H9 (cell line): ENCODE measurements at regions not wholly inside any gene's neighbourhood (a gene's known extent, or its start where the extent isn't known, plus 50 kb on each side); places are given as distances from the start of the nearest gene placed in this dataset.

ENCODE experiments used
- DNase-seq: peaks from one replicate; pipeline ENCODE4 v3.0.0-alpha.2; 2017
- H2AFZ ChIP-seq: one replicate; pipeline ENCODE4 v1.6.1; 2013; ENCODE audit warnings: mild to moderate bottlenecking, low read length, control low read depth, moderate library complexity
- H2AK5ac ChIP-seq: 2 replicates; pipeline ENCODE4 v1.6.1; 2013; ENCODE audit warnings: low read length, control low read depth, mixed read lengths; ENCODE audit not compliant: insufficient read length
- H2BK120ac ChIP-seq: one replicate; pipeline ENCODE4 v1.6.1; 2013; ENCODE audit warnings: low read depth, mild to moderate bottlenecking, low read length, control low read depth, inconsistent platforms; ENCODE audit not compliant: poor library complexity, severe bottlenecking
- H2BK12ac ChIP-seq: 2 replicates; pipeline ENCODE4 v1.6.1; 2013; ENCODE audit warnings: low read length, control low read depth, mixed read lengths, low read depth; ENCODE audit not compliant: insufficient read length
- H2BK15ac ChIP-seq: 2 replicates; pipeline ENCODE4 v1.6.1; 2013; ENCODE audit warnings: low read depth, low read length, control low read depth
- H2BK20ac ChIP-seq: one replicate; pipeline ENCODE4 v1.6.1; 2013; ENCODE audit warnings: low read depth, mild to moderate bottlenecking, low read length, control low read depth, inconsistent platforms; ENCODE audit not compliant: poor library complexity, severe bottlenecking
- H2BK5ac ChIP-seq: 2 replicates; pipeline ENCODE4 v1.6.1; 2013; ENCODE audit warnings: low read length, control low read depth, mixed read lengths; ENCODE audit not compliant: insufficient read length
- H3K14ac ChIP-seq: 2 replicates; pipeline ENCODE4 v1.6.1; 2013; ENCODE audit warnings: low read length, control low read depth; ENCODE audit not compliant: insufficient read depth
- H3K18ac ChIP-seq: 2 replicates; pipeline ENCODE4 v1.6.1; 2013; ENCODE audit warnings: low read depth, mild to moderate bottlenecking, mixed read lengths, low read length, control low read depth; ENCODE audit not compliant: insufficient read length
- H3K23ac ChIP-seq: 2 replicates; pipeline ENCODE4 v1.6.1; 2013; ENCODE audit warnings: low read length, control low read depth, mixed read lengths, low read depth; ENCODE audit not compliant: insufficient read length
- H3K23me2 ChIP-seq: 2 replicates; pipeline ENCODE4 v1.6.1; 2013; ENCODE audit warnings: low read depth, mild to moderate bottlenecking, mixed read lengths, low read length, control low read depth; ENCODE audit not compliant: insufficient read length, poor library complexity, severe bottlenecking
- H3K27ac ChIP-seq: 2 replicates; pipeline ENCODE4 v1.5.1; 2013; ENCODE audit warnings: low read length, control low read depth, mixed read lengths, low read depth; ENCODE audit not compliant: insufficient read length
- H3K27me3 ChIP-seq: 2 replicates; pipeline ENCODE4 v1.6.1; 2013; ENCODE audit warnings: low read length, control low read depth, inconsistent platforms; ENCODE audit not compliant: insufficient read depth
- H3K4ac ChIP-seq: 2 replicates; pipeline ENCODE4 v1.6.1; 2013; ENCODE audit warnings: low read depth, mild to moderate bottlenecking, control low read depth, inconsistent platforms, low read length, moderate library complexity
- H3K4me1 ChIP-seq: 2 replicates; pipeline ENCODE4 v1.6.1; 2013; ENCODE audit warnings: low read length, control low read depth, inconsistent platforms; ENCODE audit not compliant: insufficient read depth
- H3K4me2 ChIP-seq: 2 replicates; pipeline ENCODE4 v1.6.1; 2013; ENCODE audit warnings: low read length, control low read depth, mixed read lengths; ENCODE audit not compliant: insufficient read length, insufficient read depth
- H3K56ac ChIP-seq: 2 replicates; pipeline ENCODE4 v1.6.1; 2013; ENCODE audit warnings: low read depth, mild to moderate bottlenecking, mixed read lengths, low read length, control low read depth; ENCODE audit not compliant: insufficient read length
- H3K79me1 ChIP-seq: 2 replicates; pipeline ENCODE4 v1.6.1; 2013; ENCODE audit warnings: low read depth, mild to moderate bottlenecking, moderate library complexity, low read length, control low read depth, inconsistent platforms; ENCODE audit not compliant: insufficient read depth, poor library complexity, severe bottlenecking
- H3K79me2 ChIP-seq: 2 replicates; pipeline ENCODE4 v1.6.1; 2013; ENCODE audit warnings: low read length, control low read depth, inconsistent platforms; ENCODE audit not compliant: insufficient read depth
- H3K9ac ChIP-seq: 2 replicates; pipeline ENCODE4 v1.6.1; 2013; ENCODE audit warnings: low read length, control low read depth, mixed read lengths; ENCODE audit not compliant: insufficient read length; ENCODE audit errors: extremely low read depth
- H3K9me3 ChIP-seq: one replicate; pipeline ENCODE4 v1.6.1; 2013; ENCODE audit warnings: low read depth, low read length, inconsistent platforms; ENCODE audit not compliant: control insufficient read depth
- H3T11ph ChIP-seq: one replicate; pipeline ENCODE4 v1.6.1; 2013; ENCODE audit warnings: mild to moderate bottlenecking, low read length, control low read depth, inconsistent platforms
- H4K20me1 ChIP-seq: one replicate; pipeline ENCODE4 v1.6.1; 2013; ENCODE audit not compliant: control insufficient read depth, insufficient read length, insufficient read depth
- H4K5ac ChIP-seq: 2 replicates; pipeline ENCODE4 v1.6.1; 2013; ENCODE audit warnings: low read depth, mild to moderate bottlenecking, mixed read lengths, low read length, control low read depth; ENCODE audit not compliant: insufficient read length
- H4K8ac ChIP-seq: replicated peaks from 2 replicates; pipeline ENCODE4 v1.6.1; 2013; ENCODE audit warnings: low read length, control low read depth, mixed read lengths, low read depth; ENCODE audit not compliant: insufficient read length
- H4K91ac ChIP-seq: 2 replicates; pipeline ENCODE4 v1.6.1; 2013; ENCODE audit warnings: low read depth, mild to moderate bottlenecking, moderate library complexity, mixed read lengths, low read length, control low read depth; ENCODE audit not compliant: insufficient read length
- H3K27ac Mint-ChIP-seq, 3 experiments: 2 replicates in 2 of 3; 3 replicates in 1 of 3; pipeline ENCODE4 v1.8.0; 2020 to 2021; ENCODE audit warnings: mixed read lengths in 3 of 3, mild to moderate bottlenecking in 1 of 3, moderate library complexity in 1 of 3
- H3K27me3 Mint-ChIP-seq: 2 replicates; pipeline ENCODE4 v1.8.0; 2021; ENCODE audit warnings: low read depth, mild to moderate bottlenecking, moderate library complexity, mixed read lengths
- H3K36me3 Mint-ChIP-seq, 3 experiments: 2 replicates in 2 of 3; 3 replicates in 1 of 3; pipeline ENCODE4 v1.8.0; 2020 to 2021; ENCODE audit warnings: low read depth in 3 of 3, mixed read lengths in 3 of 3; ENCODE audit not compliant: insufficient read depth in 1 of 3
- H3K4me1 Mint-ChIP-seq, 2 experiments: 2 replicates each; pipeline ENCODE4 v1.8.0; 2020; ENCODE audit warnings: mixed read lengths in 2 of 2
- H3K4me3 Mint-ChIP-seq, 2 experiments: 2 replicates in 1 of 2; 3 replicates in 1 of 2; pipeline ENCODE4 v1.8.0; 2020 to 2021; ENCODE audit warnings: mild to moderate bottlenecking in 2 of 2, mixed read lengths in 2 of 2, moderate library complexity in 1 of 2
- H3K9me3 Mint-ChIP-seq, 2 experiments: 2 replicates in 1 of 2; 3 replicates in 1 of 2; pipeline ENCODE4 v1.8.0; 2020; ENCODE audit warnings: mild to moderate bottlenecking in 2 of 2, mixed read lengths in 2 of 2, moderate library complexity in 1 of 2
- WGBS: extraction: QIAGEN DNeasy Blood & Tissue Kit; methylation state at CpG from one replicate; pipeline ENCODE4 v1.1.7; 2013; ENCODE audit warnings: missing lambda C conversion rate, low lambda C conversion rate, mixed read lengths; ENCODE audit not compliant: insufficient read length; ENCODE audit errors: extremely low coverage; 5-methylcytosine and 5-hydroxymethylcytosine counted together
- TF ChIP-seq, protein P1 (sequence below): fragments of 200-600 bp; sonication (generic); conservative IDR thresholded peaks from 3 replicates; pipeline ENCODE4 v1.8.0; 2021; ENCODE audit warnings: antibody characterized with exemption, mild to moderate bottlenecking

DNA sequence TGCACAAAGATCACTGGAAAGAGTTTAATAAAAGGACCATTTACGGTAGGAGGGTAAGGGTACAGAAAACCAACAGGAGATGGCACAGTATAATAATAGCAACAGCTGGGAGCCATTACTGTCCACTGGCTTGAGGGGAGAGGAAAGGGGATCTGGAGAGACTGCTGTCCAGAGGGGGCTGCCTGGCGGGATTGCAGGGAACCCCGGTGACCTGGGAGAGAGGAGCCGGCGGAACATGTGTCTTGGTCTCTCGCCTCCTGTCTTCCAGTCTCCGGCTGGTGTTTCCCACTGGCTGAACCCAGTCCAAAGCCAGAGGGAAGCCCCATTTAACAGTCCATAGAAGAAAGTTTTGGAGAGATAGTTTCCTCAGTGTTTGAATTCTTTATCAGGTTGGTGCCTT, 57.5 kb upstream of the PODXL start:
- Histone ChIP-seq H2BK12ac (no peak overlapping the region), H3K9me3 (no peaks in the 10 kb centered on the region), H2AK5ac (no peak overlapping the region), H3K18ac (no peak overlapping the region), H3K27ac (no peak overlapping the region), H3K23me2 (no peaks in the 10 kb centered on the region), H2AFZ (no peak overlapping the region), H3K4me1 (no peaks in the 10 kb centered on the region), H2BK15ac (no peak overlapping the region), H4K91ac (no peak overlapping the region), H3K56ac (no peak overlapping the region), H3K79me2 (no peaks in the 10 kb centered on the region), H3K27me3 (no peaks in the 10 kb centered on the region), H4K5ac (no peak overlapping the region), H4K8ac (no peak overlapping the region), H3K79me1 (no peaks in the 10 kb centered on the region), H2BK120ac (no peak overlapping the region), H2BK20ac (no peak overlapping the region), H3K4me2 (no peak overlapping the region), H4K20me1 (no peaks in the 10 kb centered on the region), H3K9ac (no peak overlapping the region), H3K4ac (no peak overlapping the region), H3K23ac (no peak overlapping the region), H3K14ac (no peak overlapping the region), H3T11ph (no peak overlapping the region), H2BK5ac (no peak overlapping the region)
- DNase-seq = peak; percentile 16
- WGBS = no CpG with 5 or more reads among the region's 7 CpGs
- Mint-ChIP-seq H3K9me3 (no peaks in the 10 kb centered on the region), H3K4me3 (no peak overlapping the region), H3K4me1 (peaks cover 25 to 31% of the 10 kb centered on the region in 2 experiments), H3K27ac (no peak overlapping the region; a peak in 1 of 7 replicates), H3K27me3 (peaks cover 2% of the 10 kb centered on the region; the same call in 1 of the 2 replicates), H3K36me3 (no peaks in the 10 kb centered on the region; a peak in 1 of 7 replicates)
- TF ChIP-seq, protein P1, sequence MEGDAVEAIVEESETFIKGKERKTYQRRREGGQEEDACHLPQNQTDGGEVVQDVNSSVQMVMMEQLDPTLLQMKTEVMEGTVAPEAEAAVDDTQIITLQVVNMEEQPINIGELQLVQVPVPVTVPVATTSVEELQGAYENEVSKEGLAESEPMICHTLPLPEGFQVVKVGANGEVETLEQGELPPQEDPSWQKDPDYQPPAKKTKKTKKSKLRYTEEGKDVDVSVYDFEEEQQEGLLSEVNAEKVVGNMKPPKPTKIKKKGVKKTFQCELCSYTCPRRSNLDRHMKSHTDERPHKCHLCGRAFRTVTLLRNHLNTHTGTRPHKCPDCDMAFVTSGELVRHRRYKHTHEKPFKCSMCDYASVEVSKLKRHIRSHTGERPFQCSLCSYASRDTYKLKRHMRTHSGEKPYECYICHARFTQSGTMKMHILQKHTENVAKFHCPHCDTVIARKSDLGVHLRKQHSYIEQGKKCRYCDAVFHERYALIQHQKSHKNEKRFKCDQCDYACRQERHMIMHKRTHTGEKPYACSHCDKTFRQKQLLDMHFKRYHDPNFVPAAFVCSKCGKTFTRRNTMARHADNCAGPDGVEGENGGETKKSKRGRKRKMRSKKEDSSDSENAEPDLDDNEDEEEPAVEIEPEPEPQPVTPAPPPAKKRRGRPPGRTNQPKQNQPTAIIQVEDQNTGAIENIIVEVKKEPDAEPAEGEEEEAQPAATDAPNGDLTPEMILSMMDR = no peak
